HG02763 (cell line): ENCODE measurements at regions not wholly inside any gene's neighbourhood (a gene's known extent, or its start where the extent isn't known, plus 50 kb on each side); places are given as distances from the start of the nearest gene placed in this dataset.
"Not testable (repeated sequence)": the region's sequence is repeated elsewhere in the genome, so short reads cannot be mapped to it uniquely, and the experiment has no call there.

ENCODE experiments used
- ATAC-seq: cut with Tn5 transposase; IDR thresholded peaks from one replicate; pipeline ENCODE4 v1.9.1; 2021; ENCODE audit warnings: mild to moderate bottlenecking, moderate library complexity; ENCODE audit not compliant: unreplicated experiment

GRCh38 chr4:174012886-174013259, 270.6 kb downstream of the FBXO8 start:
- no peak for ATAC-seq

GRCh38 chr4:174012135-174012885, 271.2 kb downstream of the FBXO8 start:
- no peak for ATAC-seq

GRCh38 chr4:174010547-174010946, 272.9 kb downstream of the FBXO8 start:
- no peak for ATAC-seq

DNA sequence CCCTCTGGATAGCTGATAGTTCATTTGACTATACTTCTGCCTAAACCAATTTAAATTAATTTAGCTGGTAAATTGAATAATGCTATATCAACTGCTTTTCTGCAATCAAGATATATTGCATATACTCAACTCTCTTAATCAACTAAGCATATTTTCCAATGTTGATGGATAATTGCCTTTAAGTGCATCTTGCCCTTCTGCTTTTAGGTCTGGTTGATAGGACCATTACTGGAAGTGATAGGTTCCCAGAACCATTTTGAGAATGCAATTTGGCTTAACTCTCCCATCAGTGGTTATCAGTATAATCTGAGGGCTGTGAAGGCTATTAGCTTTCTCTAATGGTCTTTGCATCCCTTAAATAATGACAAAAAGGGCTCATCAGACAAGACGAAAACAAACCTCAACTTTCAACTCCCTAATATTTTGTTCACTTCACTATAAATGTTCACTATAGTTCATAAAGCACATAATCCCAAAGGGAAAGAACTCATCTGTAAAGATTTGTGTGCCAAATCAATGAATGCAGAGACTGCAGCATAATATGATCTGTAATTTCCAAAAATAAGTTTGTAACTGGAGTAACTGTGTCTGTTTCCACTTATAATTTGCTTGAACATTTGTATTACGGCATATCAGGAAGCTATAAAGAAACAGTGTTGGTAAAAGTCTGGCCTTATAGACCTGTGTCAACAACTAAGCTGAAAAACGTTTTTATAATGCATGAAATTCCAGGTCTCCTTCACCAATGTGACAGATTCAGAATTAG, 273.6 kb downstream of the FBXO8 start:
- ATAC-seq: no peak

DNA sequence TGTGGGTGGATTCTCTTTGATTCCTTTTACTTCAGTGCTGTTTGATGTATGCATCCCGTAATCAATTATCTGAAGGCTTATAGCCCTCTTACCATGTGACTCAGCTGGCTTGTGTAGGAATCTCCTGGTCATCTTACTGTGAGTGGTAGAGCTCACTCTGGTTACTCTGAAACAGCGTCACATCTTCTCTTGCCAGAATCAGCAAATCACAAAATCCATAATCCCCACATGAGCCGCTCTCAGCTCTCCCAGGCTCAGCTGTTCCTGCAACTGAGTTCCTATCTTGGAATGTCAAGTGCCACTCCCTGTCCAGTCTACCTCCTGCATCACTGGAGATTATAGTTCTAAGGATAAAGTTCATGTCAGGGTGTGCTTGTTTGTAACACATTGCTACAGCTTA, 278.0 kb downstream of the FBXO8 start:
- ATAC-seq: no peak

GRCh38 chr4:173998471-173999144, 284.9 kb downstream of the FBXO8 start:
- no peak for ATAC-seq

GRCh38 chr4:173995779-173996178, 287.7 kb downstream of the FBXO8 start:
- ATAC-seq: not testable (repeated sequence)

DNA sequence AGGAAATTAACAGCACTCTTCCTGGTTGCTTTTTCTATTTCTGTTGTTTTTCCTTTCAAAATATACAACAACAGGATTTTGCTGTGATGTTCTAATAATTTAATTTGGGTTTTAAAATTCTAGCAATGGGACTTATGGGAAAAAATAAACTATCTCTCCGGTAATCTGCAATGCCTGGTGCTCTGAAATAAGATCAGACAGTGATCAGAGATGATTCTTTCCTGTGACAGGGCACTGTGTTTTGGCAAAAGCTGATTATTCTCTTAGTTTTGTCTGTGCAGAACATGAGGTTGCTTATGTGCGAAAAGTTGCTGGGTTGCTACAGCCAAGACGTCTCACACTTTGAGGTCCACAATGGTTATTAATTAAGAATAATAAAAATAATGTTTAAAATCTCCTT, 291.7 kb downstream of the FBXO8 start:
- ATAC-seq: no peak

GRCh38 chr4:173991316-173991715, 292.2 kb downstream of the FBXO8 start:
- no peak for ATAC-seq

- ATAC-seq: no peak
Measured at GRCh38 chr4:173990869-173991210, 292.6 kb downstream of the FBXO8 start.

DNA sequence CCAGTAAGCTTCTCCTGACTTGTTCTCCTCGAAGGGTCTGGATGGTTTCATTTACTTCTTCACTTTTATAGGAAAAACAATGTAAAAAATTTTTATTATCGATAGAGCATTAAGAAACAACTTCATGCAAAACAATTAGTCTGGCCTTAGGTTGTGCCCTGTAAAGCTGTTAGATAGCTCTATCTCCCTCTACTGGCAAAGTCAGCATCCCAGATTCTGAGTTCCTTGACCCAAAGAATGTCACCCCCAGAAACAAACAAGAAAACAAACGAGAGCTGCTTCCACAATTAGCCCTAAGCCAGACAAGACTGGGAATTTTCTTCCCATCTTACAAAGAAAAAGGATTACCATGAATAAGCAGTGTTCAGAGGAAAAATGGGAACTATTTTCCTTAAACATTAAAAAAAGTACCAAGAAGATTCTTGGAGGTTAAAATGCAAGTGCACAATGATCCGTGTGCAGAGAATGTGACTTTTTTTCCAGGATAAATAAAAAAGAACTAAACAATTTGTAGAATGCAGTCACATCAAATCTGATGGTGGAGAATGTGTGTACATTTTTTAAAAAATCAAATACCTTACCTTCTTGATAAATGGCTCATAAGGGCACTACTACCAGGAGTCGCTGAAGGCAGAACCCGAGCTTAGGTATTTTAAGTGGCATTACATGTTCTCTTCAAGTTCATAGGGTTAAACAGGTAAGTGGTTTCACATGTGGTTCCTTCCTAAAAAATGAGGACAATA, 293.2 kb downstream of the FBXO8 start:
- no peak for ATAC-seq

GRCh38 chr4:173963523-173963922, 319.9 kb downstream of the FBXO8 start:
- ATAC-seq: not testable (repeated sequence)

GRCh38 chr4:173960398-173960797, 323.1 kb downstream of the FBXO8 start:
- ATAC-seq: no peak

GRCh38 chr4:173958445-173958844, 325.0 kb downstream of the FBXO8 start:
- no peak for ATAC-seq

- ATAC-seq: no peak
Measured at GRCh38 chr4:173943547-173943946, 339.9 kb downstream of the FBXO8 start.

- ATAC-seq: no peak
Measured at GRCh38 chr4:173940146-173940545, 343.3 kb downstream of the FBXO8 start.

DNA sequence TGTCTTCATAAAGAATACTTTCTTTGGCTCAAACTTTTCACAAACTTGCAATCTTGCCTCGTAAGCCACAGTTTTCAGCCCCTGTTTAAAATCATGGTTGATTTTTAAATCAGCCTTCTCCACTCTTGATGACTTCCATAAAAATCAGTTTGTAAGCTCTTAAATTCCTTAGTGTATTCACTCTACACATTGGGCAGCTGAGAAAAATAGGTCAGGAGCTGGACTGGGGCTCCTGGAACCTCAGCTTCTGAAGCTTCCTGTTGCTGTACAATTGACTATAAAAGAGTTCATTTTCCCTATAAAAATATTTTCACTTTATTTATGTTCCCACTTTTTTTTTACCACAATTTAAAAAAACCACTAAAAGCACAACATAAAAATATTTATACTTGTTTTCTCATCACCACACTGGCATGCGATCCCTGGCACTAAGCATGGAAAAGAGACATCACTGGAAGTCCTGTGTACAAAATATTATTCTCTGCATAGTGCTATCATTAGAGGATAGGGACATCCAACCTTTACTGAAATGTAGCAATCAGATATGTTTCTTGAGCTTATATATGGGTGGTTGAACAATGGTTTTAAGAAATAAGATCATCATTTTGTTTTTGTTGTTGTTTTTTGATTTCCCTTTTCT, 345.7 kb downstream of the FBXO8 start:
- ATAC-seq: no peak

DNA sequence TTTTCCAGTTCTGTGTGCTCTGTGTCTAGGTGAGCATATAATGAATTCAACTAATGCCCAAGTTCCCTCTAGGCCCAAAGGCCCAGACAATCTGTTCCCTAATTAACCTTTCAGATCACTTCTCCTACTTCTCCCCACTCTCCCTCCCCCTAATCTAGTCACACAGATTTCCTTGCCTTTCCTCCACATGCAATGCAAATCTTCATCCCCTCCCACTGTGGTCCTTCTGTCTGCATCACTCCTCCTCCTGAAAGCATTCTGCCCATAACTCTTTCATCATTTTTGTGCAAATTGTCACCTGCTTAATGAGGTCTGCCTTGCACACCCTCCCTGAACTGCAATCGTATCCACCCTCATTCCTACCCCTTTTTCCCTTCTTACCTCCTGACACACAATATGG, 346.6 kb downstream of the FBXO8 start:
- no peak for ATAC-seq

- ATAC-seq: no peak
Measured at GRCh38 chr4:173935622-173936405, 347.7 kb downstream of the FBXO8 start.
